HG02571 (cell line): ENCODE measurements at regions not wholly inside any gene's neighbourhood (a gene's known extent, or its start where the extent isn't known, plus 50 kb on each side); places are given as distances from the start of the nearest gene placed in this dataset.
"Not testable (repeated sequence)": the region's sequence is repeated elsewhere in the genome, so short reads cannot be mapped to it uniquely, and the experiment has no call there.

Experiments
- ATAC-seq: cut with Tn5 transposase; IDR thresholded peaks from one replicate; pipeline ENCODE4 v1.9.1; 2021; ENCODE audit warnings: mild to moderate bottlenecking, moderate library complexity; ENCODE audit not compliant: unreplicated experiment

GRCh38 chr12:131333621-131334440, 377.1 kb upstream of the SFSWAP start:
- no peak for ATAC-seq

DNA sequence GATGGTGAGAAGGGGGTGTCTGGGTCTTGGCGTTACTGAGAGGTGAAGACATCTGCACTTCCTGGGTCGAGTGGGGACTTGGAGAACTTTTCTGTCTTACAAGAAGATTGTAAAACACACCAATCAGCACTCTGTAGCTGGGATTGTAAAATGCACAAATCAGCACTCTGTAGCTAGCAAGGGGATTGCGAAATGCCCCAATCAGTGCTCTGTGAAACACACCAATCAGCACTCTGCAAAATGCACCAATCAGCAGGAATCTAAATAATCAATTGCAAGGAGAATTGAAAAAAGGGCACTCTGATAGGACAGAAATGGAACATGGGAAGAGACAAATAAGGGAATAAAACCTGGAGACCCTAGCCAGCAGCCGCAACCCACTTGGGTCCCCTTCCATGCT, 376.1 kb upstream of the SFSWAP start:
- ATAC-seq = no peak

GRCh38 chr12:131335456-131335855, 375.4 kb upstream of the SFSWAP start:
- ATAC-seq = no peak

GRCh38 chr12:131337861-131338260, 373.0 kb upstream of the SFSWAP start:
- not testable (repeated sequence) for ATAC-seq

DNA sequence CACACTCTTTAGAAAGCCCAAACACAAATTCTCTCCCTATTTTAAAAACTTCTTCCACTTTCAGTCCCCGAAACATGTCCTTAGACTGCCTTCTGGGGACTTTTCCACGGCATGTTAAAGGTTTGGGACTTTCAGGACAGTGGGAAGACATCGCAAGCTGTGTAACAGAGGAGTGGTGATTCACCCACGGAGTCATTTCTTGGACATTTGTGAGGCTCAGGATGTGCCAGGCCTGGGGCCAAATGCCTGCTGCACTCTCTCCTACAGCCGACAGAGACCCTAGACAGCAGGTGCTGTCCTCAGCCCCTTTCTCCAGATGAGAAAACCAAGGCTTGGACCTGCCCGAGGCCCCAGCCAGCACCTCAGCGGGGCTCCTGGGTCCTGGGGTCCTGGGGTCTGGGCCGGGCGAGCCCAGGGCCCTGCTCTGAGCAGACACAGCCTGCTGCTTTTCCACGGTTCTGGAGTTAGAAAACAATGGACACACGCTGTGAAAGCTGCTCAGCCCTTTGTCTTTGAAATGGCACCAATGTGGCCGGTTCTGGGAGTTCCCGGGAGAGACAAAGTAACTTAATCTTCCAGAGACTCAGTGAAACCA, 370.2 kb upstream of the SFSWAP start:
- ATAC-seq = no peak

DNA sequence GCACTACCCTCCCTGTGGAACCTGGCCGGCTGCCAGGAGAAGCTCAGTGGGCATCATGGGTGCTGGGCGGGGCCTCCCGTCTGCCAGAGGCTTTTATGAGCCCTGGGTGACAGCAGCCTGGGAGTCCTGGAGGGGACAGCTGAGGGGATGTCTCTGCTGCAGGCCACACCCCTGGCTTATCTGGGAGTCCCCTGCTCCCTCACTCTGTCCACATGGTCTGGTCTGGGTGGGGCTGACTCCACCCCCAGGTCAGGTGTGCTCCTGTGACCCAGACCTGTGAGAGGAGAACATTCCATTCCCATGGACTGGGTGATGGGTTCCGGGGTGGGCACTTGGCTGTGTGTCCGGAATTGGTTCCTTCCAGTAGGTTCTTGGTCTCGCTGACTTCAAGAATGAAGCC, 369.3 kb upstream of the SFSWAP start:
- ATAC-seq = not testable (repeated sequence)

- not testable (repeated sequence) for ATAC-seq
Observed at GRCh38 chr12:131343436-131343835, 367.5 kb upstream of the SFSWAP start.

- ATAC-seq = not testable (repeated sequence)
Observed at GRCh38 chr12:131344715-131345520, 366.0 kb upstream of the SFSWAP start.

DNA sequence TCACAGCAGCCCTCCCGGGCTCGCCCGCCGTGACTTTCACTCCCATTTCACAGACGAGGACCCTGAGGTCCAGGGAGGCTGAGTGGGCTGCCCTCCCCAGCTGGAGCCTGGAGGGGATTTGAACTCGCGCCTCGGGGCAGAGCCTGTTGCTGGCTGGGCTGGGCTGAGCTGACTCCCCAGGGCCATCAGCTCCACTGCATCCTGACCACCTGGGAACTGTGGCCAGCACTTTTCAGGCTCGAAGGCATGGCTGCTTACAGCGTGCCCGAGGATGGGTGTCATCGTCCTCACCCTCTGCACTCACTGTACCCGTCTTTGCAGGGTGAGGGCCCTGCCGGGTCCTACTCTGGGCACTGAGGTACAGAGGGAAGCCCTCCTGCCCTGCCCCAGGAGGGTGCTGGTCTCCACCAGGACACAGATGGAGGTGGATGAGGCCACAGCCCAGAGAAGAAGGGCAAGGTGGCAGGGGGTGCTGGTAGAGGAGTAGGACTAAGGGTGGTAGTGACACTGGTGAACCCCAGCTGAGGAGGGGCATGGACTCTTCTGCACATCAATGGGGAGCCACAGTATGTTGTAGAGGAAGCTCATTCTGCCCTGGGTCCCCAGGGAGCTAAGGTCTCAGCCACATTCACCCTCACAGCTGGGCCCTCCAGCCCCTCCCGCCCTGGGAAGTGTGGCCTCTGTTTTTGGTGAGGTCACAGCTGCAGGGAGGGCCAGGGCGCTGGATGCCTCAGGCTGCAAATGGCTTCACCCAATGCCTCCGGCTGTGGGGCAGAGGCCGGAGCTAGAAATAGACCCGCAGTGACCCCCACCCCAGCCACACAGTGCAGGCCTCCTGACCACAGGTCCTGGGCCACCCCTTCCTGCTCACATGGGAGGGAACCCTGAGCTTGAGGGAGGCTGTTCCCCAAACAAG, 365.1 kb upstream of the SFSWAP start:
- no peak for ATAC-seq

- ATAC-seq = no peak
Observed at GRCh38 chr12:131346555-131347344, 364.1 kb upstream of the SFSWAP start.

- no peak for ATAC-seq
Observed at GRCh38 chr12:131347345-131347714, 363.6 kb upstream of the SFSWAP start.

DNA sequence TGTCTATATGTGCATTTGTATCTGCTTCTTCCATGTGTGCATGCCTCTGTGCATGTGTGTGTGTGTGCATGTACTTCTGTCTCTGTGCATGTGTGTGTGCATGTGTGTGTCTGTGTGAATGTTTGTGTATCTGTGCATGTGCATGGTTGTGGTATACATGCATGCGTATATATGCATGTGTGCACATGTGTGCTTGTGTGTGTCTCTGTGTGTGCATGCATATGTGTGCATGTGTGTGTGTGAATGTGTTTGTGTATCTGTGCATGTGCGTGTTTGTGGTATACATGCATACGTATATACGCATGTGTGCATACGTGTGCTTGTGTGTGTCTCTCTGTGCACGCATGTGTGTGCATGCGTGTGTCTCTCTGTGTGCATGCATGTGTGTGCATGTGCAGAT, 363.2 kb upstream of the SFSWAP start:
- ATAC-seq = no peak

DNA sequence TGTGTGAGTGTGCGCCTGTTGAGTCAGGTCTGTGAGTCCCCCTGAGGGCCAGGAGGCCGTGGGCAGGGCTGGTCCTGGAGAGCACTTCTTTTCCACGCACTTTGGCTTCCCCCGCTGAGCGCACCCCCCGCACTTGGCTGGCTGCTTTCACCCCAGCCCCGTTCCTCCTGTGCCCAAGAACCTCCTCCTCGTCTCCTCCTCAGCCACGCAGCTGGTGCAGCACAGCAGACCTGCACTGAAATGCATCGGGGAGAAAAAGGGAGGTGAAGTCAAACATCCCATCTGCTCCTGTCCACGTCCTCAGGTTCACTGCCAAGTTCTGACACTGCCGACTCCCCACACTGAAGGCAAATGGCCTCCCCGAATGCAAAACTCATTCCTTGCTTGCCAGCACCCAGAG, 362.7 kb upstream of the SFSWAP start:
- ATAC-seq = no peak

DNA sequence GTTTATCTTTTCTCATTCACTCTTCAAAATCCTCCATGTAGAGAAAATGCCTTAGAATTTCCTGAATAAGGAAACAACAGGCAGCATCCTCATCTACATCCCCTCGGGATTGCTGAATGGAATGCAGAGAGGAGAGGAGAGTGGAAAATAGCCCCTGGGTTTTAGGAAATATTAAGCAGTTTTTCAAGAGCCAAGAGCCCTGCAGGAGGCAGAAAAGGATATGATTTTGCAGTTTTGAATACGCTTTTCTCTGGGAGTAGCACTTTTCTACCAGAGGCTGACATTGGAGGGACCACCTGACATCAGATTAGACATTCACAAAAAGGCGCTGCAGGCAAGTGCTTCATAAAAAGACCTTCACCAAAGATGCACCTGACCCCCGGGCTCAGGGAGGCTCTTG, 362.2 kb upstream of the SFSWAP start:
- no peak for ATAC-seq

DNA sequence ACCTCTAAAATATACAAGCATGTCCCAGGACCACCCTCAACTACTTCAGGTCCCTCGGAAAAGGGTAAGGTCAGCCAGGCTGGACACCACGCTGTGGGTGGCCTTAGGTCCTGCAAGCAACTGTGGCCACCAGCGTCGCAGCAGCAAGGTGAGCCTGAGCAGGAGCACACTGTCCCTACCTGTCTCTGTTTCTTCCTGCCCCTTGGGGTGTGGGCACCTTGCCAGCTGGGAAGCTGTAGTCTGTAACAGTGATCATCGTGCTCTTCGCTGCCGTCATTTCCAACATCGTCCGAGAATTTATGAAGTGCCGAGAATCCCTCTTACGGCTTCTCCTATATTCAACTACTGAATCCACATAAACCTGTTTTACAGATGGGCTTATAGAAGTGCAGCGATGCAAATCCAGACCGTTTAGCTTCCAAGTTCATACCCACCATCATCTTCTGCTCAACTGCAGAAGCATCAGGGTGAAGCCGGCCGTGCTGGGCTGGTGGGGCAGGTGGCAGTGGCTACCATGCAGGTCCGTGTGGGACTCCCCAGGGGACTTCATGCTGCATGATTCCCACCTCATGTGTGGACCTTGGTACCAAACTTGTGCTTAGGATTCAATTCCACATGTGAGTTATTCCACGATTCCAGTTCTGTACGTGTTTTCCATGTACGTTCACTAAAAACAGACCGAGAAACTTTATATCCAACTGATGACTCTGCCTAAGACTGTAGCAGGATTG, 361.3 kb upstream of the SFSWAP start:
- ATAC-seq = no peak

DNA sequence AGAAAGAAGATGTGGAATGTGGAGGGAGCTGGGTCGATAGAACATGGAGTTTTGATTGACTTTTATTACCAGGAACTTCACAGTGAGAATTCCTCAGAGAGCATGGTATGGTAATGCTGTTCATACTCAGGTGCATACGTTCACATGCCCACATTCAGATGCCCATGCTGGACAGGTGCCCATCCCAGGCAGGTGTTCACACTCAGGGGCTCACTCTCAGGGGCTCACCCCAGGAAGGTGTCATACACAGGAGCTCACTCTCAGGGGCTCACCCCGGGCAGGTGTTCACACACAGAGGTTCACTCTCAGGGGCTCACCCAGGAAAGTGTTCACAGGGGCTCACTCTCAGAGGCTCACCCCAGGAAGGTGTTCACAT, 360.0 kb upstream of the SFSWAP start:
- no peak for ATAC-seq

DNA sequence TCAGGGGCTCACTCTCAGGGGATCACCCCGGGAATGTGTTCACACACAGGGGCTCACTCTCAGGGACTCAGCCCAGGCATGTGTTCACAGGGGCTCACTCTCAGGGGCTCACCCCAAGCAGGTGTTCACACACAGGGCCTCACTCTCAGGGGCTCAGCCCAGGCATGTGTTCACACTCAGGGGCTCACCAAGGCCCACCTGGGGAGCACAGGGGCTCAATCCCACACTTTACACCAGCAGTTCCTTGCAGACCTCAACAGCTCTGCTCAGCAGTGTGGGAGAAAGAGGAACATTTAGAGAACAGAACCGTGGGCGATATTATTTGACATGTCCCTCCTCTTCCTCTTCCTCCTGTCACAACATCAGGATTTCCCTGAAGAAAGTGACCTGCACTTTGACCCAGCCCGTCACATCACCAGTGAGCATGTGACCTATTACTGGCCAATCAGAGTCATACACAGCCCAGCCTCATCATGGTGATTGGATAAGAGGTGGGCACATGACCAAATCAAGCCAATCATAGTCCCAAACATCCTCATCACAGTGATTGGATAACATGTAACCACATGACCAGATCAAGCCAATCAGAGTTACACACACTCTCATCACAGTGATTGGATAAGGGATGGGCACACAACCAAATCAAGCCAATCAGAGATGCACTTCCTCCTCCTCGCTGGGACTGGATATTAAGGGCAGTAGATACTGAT, 359.4 kb upstream of the SFSWAP start:
- ATAC-seq = no peak

GRCh38 chr12:131352296-131352900, 358.5 kb upstream of the SFSWAP start:
- ATAC-seq = no peak
